ENCODE measurements at regions not wholly inside any gene's neighbourhood (a gene's known extent, or its start where the extent isn't known, plus 50 kb on each side); places are given as distances from the start of the nearest gene placed in this dataset.

GRCh38 chr16:86356804-86357203 lies 153.5 kb upstream of the FOXF1 start:
- DNase-seq, result no peak

GRCh38 chr16:86357303-86357702 lies 153.0 kb upstream of the FOXF1 start:
- no peak for DNase-seq

GRCh38 chr16:86357950-86358349 lies 152.4 kb upstream of the FOXF1 start:
- DNase-seq, result no peak

- DNase-seq, result no peak
Measured at GRCh38 chr16:86359571-86359970, 150.8 kb upstream of the FOXF1 start.

GRCh38 chr16:86362155-86362849 lies 148.0 kb upstream of the FOXF1 start:
- DNase-seq, result no peak

GRCh38 chr16:86363057-86363490 lies 147.3 kb upstream of the FOXF1 start:
- DNase-seq, result no peak

GRCh38 chr16:86363836-86364618 lies 146.3 kb upstream of the FOXF1 start:
- DNase-seq, result no peak

- no peak for DNase-seq
Measured at GRCh38 chr16:86364653-86365380, 145.5 kb upstream of the FOXF1 start.

GRCh38 chr16:86365513-86366273 lies 144.6 kb upstream of the FOXF1 start:
- DNase-seq, result no peak

- DNase-seq, result no peak
Measured at GRCh38 chr16:86366481-86366880, 143.8 kb upstream of the FOXF1 start.

GRCh38 chr16:86367291-86368072 lies 142.8 kb upstream of the FOXF1 start:
- DNase-seq, result no peak

GRCh38 chr16:86368261-86368660 lies 142.1 kb upstream of the FOXF1 start:
- DNase-seq, result no peak

GRCh38 chr16:86370062-86370461 lies 140.3 kb upstream of the FOXF1 start:
- DNase-seq, result no peak

- DNase-seq, result no peak
Measured at GRCh38 chr16:86371083-86371803, 139.1 kb upstream of the FOXF1 start.

- DNase-seq, result no peak
Measured at GRCh38 chr16:86372193-86372592, 138.1 kb upstream of the FOXF1 start.

- no peak for DNase-seq
Measured at GRCh38 chr16:86373276-86373901, 136.9 kb upstream of the FOXF1 start.

- DNase-seq, result no peak
Measured at GRCh38 chr16:86374603-86375130, 135.7 kb upstream of the FOXF1 start.

- no peak for DNase-seq
Measured at GRCh38 chr16:86375364-86375763, 135.0 kb upstream of the FOXF1 start.

- DNase-seq, result no peak
Measured at GRCh38 chr16:86375851-86376250, 134.5 kb upstream of the FOXF1 start.

- DNase-seq, result no peak
Measured at GRCh38 chr16:86376837-86377236, 133.5 kb upstream of the FOXF1 start.
